Tibial nerve (tissue), 4 donors: ENCODE measurements at regions not wholly inside any gene's neighbourhood (a gene's known extent, or its start where the extent isn't known, plus 50 kb on each side); places are given as distances from the start of the nearest gene placed in this dataset.
"Not testable (repeated sequence)": the region's sequence is repeated elsewhere in the genome, so short reads cannot be mapped to it uniquely, and the experiment has no call there.

Experiments
- DNase-seq, 2 donors: peaks; one replicate each; pipeline ENCODE4 v3.0.0-alpha.2; 2019; ENCODE audit warnings: low spot score in 2 of 2
- H3K27ac ChIP-seq, 4 donors: fragments of 200-600 bp; sonication (generic) in 3 of 4; one replicate each; pipeline ENCODE4 v1.5.1; 2017 to 2019; ENCODE audit warnings: mild to moderate bottlenecking in 1 of 4
- H3K27me3 ChIP-seq, 2 donors: fragments of 200-600 bp; sonication (generic) in 1 of 2; one replicate each; pipeline versions ENCODE4 v1.5.1 to v1.6.0; 2017 to 2019
- H3K36me3 ChIP-seq, 3 donors: fragments of 200-600 bp; sonication (generic); one replicate each; pipeline ENCODE4 v1.5.1; 2018 to 2019
- H3K4me1 ChIP-seq, 4 donors: fragments of 200-600 bp; sonication (generic) in 3 of 4; one replicate each; pipeline ENCODE4 v1.5.1; 2017 to 2019
- H3K4me3 ChIP-seq, 4 donors: fragments of 200-600 bp; sonication (generic) in 3 of 4; one replicate each; pipeline ENCODE4 v1.5.1; 2017 to 2019; ENCODE audit warnings: mild to moderate bottlenecking in 1 of 4, moderate library complexity in 1 of 4
- H3K9me3 ChIP-seq, 4 donors: fragments of 200-600 bp; sonication (generic) in 3 of 4; one replicate each; pipeline ENCODE4 v1.5.1; 2017 to 2019
- CTCF ChIP-seq, 5 experiments: fragments of 200-600 bp in 3 of 5; fragments of 450-650 bp in 2 of 5; sonication (generic) in 3 of 5; IDR thresholded peaks; one replicate each; pipeline ENCODE4 v1.5.1; 2016 to 2019; ENCODE audit warnings: antibody characterized with exemption in 5 of 5, mild to moderate bottlenecking in 3 of 5, moderate library complexity in 2 of 5
- EP300 ChIP-seq, 2 donors: sonication (generic); formaldehyde crosslinking; IDR thresholded peaks; one replicate each; pipeline ENCODE4 v1.6.1; 2017; ENCODE audit warnings: antibody characterized with exemption in 2 of 2, mild to moderate bottlenecking in 1 of 2
- POLR2A ChIP-seq, 2 donors: fragments of 450-650 bp; IDR thresholded peaks; one replicate each; pipeline ENCODE4 v1.6.1; 2017; ENCODE audit warnings: antibody characterized with exemption in 2 of 2, mild to moderate bottlenecking in 2 of 2, moderate library complexity in 2 of 2
- WGBS, 2 donors: methylation state at CpG; one replicate each; pipeline ENCODE4 v1.1.5; 2018; 5-methylcytosine and 5-hydroxymethylcytosine counted together

- TF ChIP-seq POLR2A (IDR thresholded peaks at IDR 0.05) (no peak), EP300 (IDR thresholded peaks at IDR 0.05) (no peak), CTCF (IDR thresholded peaks at IDR 0.05) (no peak)
- peaks cover 0 to 13% (median 2%) of the 10 kb centered on the region in 4 donors for H3K4me1 ChIP-seq
- peak overlapping the region in 2 of 4 donors; percentile 26 to 35 for H3K4me3 ChIP-seq
- DNase-seq = no peak
- peak overlapping the region in 1 of 4 donors; percentile 69 for H3K27ac ChIP-seq
- H3K9me3 ChIP-seq = no peaks in the 10 kb centered on the region
- no peaks in the 10 kb centered on the region for H3K36me3 ChIP-seq
- H3K27me3 ChIP-seq = no peaks in the 10 kb centered on the region
- 81 to 85% methylated on average over 35 to 36 of the region's 36 CpGs for WGBS, 2 donors
Measured at GRCh38 chr6:170087941-170088581, 202.8 kb downstream of the DLL1 start.

GRCh38 chr6:170087421-170087780 lies 203.5 kb downstream of the DLL1 start:
- H3K27ac ChIP-seq, DNase-seq, H3K9me3 ChIP-seq, H3K36me3 ChIP-seq, H3K4me3 ChIP-seq, H3K27me3 ChIP-seq: not testable (repeated sequence)
- H3K4me1 ChIP-seq = peaks cover 0 to 13% (median 2%) of the 10 kb centered on the region in 4 donors
- 92 to 100% methylated on average over 1 to 5 of the region's 25 CpGs for WGBS, 2 donors

GRCh38 chr6:170086639-170087420 lies 204.0 kb downstream of the DLL1 start:
- no peak for DNase-seq
- WGBS, 2 donors = 87 to 91% methylated on average over 46 to 48 of the region's 49 CpGs
- TF ChIP-seq CTCF (IDR thresholded peaks at IDR 0.05) (no peak), POLR2A (IDR thresholded peaks at IDR 0.05) (no peak), EP300 (IDR thresholded peaks at IDR 0.05) (no peak)
- Histone ChIP-seq H3K4me3 (no peak overlapping the region), H3K36me3 (no peaks in the 10 kb centered on the region), H3K27ac (no peak overlapping the region), H3K9me3 (no peaks in the 10 kb centered on the region), H3K4me1 (peaks cover 0 to 13% (median 2%) of the 10 kb centered on the region in 4 donors), H3K27me3 (peaks cover 0 to 6% of the 10 kb centered on the region in 2 donors)

- DNase-seq = no peak
- no peak overlapping the region for H3K27ac ChIP-seq
- H3K4me1 ChIP-seq = peaks cover 0 to 13% (median 2%) of the 10 kb centered on the region in 4 donors
- TF ChIP-seq CTCF (IDR thresholded peaks at IDR 0.05) (no peak), POLR2A (IDR thresholded peaks at IDR 0.05) (no peak), EP300 (IDR thresholded peaks at IDR 0.05) (no peak)
- WGBS, 2 donors = 69 to 73% methylated on average over 23 to 26 of the region's 26 CpGs
- H3K9me3 ChIP-seq = no peaks in the 10 kb centered on the region
- H3K36me3 ChIP-seq = no peaks in the 10 kb centered on the region
- H3K4me3 ChIP-seq = no peak overlapping the region
- H3K27me3 ChIP-seq = peaks cover 0 to 15% of the 10 kb centered on the region in 2 donors
Measured at GRCh38 chr6:170085475-170086401, 205.1 kb downstream of the DLL1 start.

GRCh38 chr6:170084166-170084730 lies 206.6 kb downstream of the DLL1 start:
- DNase-seq = no peak
- H3K4me1 ChIP-seq = peaks cover 0 to 6% (median 2%) of the 10 kb centered on the region in 4 donors
- no peaks in the 10 kb centered on the region for H3K36me3 ChIP-seq
- peaks cover 0 to 3% (median 0%) of the 10 kb centered on the region in 4 donors for H3K9me3 ChIP-seq
- TF ChIP-seq EP300 (IDR thresholded peaks at IDR 0.05) (no peak), POLR2A (IDR thresholded peaks at IDR 0.05) (no peak), CTCF (IDR thresholded peaks at IDR 0.05) (no peak)
- H3K27me3 ChIP-seq = peaks cover 0 to 23% of the 10 kb centered on the region in 2 donors
- H3K27ac ChIP-seq = no peak overlapping the region
- 95 to 96% methylated on average over 16 of the region's 21 CpGs for WGBS, 2 donors
- H3K4me3 ChIP-seq = no peak overlapping the region
